Mammary epithelial cell (primary cell): ENCODE measurements at regions not wholly inside any gene's neighbourhood (a gene's known extent, or its start where the extent isn't known, plus 50 kb on each side); places are given as distances from the start of the nearest gene placed in this dataset.

ENCODE experiments used
- CTCF ChIP-seq, 2 donors: IDR thresholded peaks in 1 of 2; conservative IDR thresholded peaks in 1 of 2; 2 replicates each; pipeline ENCODE4 v1.5.1; 2011 to 2012; ENCODE audit warnings: inconsistent platforms in 2 of 2, low read length in 2 of 2, mild to moderate bottlenecking in 2 of 2, control low read depth in 1 of 2, low read depth in 1 of 2; ENCODE audit not compliant: insufficient read depth in 1 of 2; ENCODE audit errors: extremely low read depth in 1 of 2
- EZH2 ChIP-seq: IDR thresholded peaks from 2 replicates; pipeline ENCODE4 v1.6.1; 2012; ENCODE audit warnings: low read length, inconsistent platforms, borderline replicate concordance

- no peak for TF ChIP-seq CTCF (conservative IDR thresholded peaks at IDR 0.05 in 1 of 2, IDR thresholded peaks at IDR 0.05 in 1 of 2; ENCODE audit: extremely low read depth in 1 of 2, insufficient read depth in 1 of 2, low read depth in 1 of 2, low read length in 2 of 2)
- TF ChIP-seq EZH2 = no peak
Measured at GRCh38 chr22:25419247-25420113, 145.0 kb upstream of the GRK3 start.
